ENCODE measurements at regions not wholly inside any gene's neighbourhood (a gene's known extent, or its start where the extent isn't known, plus 50 kb on each side); places are given as distances from the start of the nearest gene placed in this dataset.

GRCh38 chr14:71467361-71467811, 464.8 kb upstream of the RGS6 start:
- Histone ChIP-seq H3K18ac (ENCODE audit: low read depth, low read length) (no peak overlapping the region), H3K4me2 (ENCODE audit: low read depth, low read length) (no peak overlapping the region), H4K91ac (ENCODE audit: insufficient read depth, low read depth, low read length) (no peak overlapping the region), H3K9ac (ENCODE audit: low read depth, low read length) (no peak overlapping the region), H2AFZ (replicated peaks; ENCODE audit: low read length, poor library complexity) (no peak overlapping the region), H2AK5ac (ENCODE audit: low read depth, low read length) (peak overlapping the region; percentile 74; the same call in 1 of the 2 replicates), H3K27ac (ENCODE audit: insufficient read depth, low read length) (no peak overlapping the region), H3K4ac (ENCODE audit: low read depth, low read length) (no peak overlapping the region), H2BK20ac (ENCODE audit: low read depth, low read length) (no peak overlapping the region), H2BK120ac (ENCODE audit: low read depth, low read length) (no peak overlapping the region), H3K23ac (ENCODE audit: low read depth, low read length) (no peak overlapping the region), H4K8ac (ENCODE audit: low read depth in 2 of 2, low read length in 2 of 2) (no peak overlapping the region), H2BK15ac (ENCODE audit: low read depth, low read length) (no peak overlapping the region), H3K27me3 (ENCODE audit: control insufficient read depth, insufficient read depth, low read length) (no peaks in the 10 kb centered on the region), H3K4me3 (ENCODE audit: insufficient read depth, low read depth, low read length) (no peak overlapping the region), H3K9me3 (ENCODE audit: control insufficient read depth, insufficient read depth, low read length) (peaks cover 5% of the 10 kb centered on the region), H3K14ac (replicated peaks; ENCODE audit: low read depth, low read length) (0 out of 2 replicates have a peak overlapping the region, but pooled peaks have one; percentile 14), H3K56ac (ENCODE audit: extremely low read depth, insufficient read depth, low read length) (no peak overlapping the region), H3K36me3 (ENCODE audit: control insufficient read depth, insufficient read depth, low read length) (0 out of 2 replicates have a peak, but pooled peaks cover 3% of the 10 kb centered on the region), H4K5ac (ENCODE audit: low read depth, low read length) (no peak overlapping the region), H3K4me1 (ENCODE audit: control insufficient read depth, insufficient read depth, low read length) (peaks cover 3% of the 10 kb centered on the region; the same call in 1 of the 2 replicates), H2AK9ac (replicated peaks; ENCODE audit: low read depth, low read length, poor library complexity) (no peak overlapping the region), H3K79me1 (ENCODE audit: low read depth in 1 of 2, low read length in 2 of 2) (peaks cover 48 to 51% of the 10 kb centered on the region in 2 experiments), H4K20me1 (ENCODE audit: insufficient read depth, low read length) (0 out of 2 replicates have a peak, but pooled peaks cover 4% of the 10 kb centered on the region), H3K9me1 (ENCODE audit: insufficient read depth, low read length) (peaks cover 4% of the 10 kb centered on the region; the same call in 1 of the 2 replicates), H2BK5ac (ENCODE audit: low read depth, low read length, poor library complexity, severe bottlenecking) (no peak overlapping the region)
- in situ Hi-C loops (cut with MboI; ENCODE audit: low sequenced_read_pairs) = no loop called here
- dilution Hi-C loops (cut with HindIII; ENCODE audit: low sequenced_read_pairs, unreplicated experiment) = no loop called here
- BruUV-seq (replicated peaks) = no TSS peak
- POLR2A ChIA-PET (ENCODE audit: unreplicated experiment) = no interaction called here
- no peak for ATAC-seq (ENCODE audit: low read depth)
- no CpG with 5 or more reads among the region's 3 CpGs for WGBS, 2 experiments (ENCODE audit: extremely low coverage in 2 of 2, insufficient read length in 1 of 2)
- intact Hi-C loops (cut with micrococcal nuclease) = no loop called here
- CTCF ChIA-PET = interaction anchor here (0.8 kb wide), 1 partner anchor 12 kb away, joined by 3 read pairs; no protein-coding TSS in a partner anchor
- no peak for DNase-seq
- TF ChIP-seq CEBPB (IDR thresholded peaks at IDR 0.05; ENCODE audit: low read depth, low read length) = peak; percentile 32; the same call in 1 of the 2 replicates
- TF ChIP-seq MAZ (IDR thresholded peaks at IDR 0.05; ENCODE audit: borderline replicate concordance, low read depth, low read length) = no peak
- TF ChIP-seq RAD21 (IDR thresholded peaks at IDR 0.05; ENCODE audit: low read length) = no peak
